Progenitor cell of endocrine pancreas (in vitro differentiated cells): ENCODE measurements at regions not wholly inside any gene's neighbourhood (a gene's known extent, or its start where the extent isn't known, plus 50 kb on each side); places are given as distances from the start of the nearest gene placed in this dataset.

Source experiments
- DNase-seq: peaks from one replicate; pipeline ENCODE4 v3.0.0; 2021; ENCODE audit warnings: low spot score; ENCODE audit not compliant: unreplicated experiment
- H3K27ac Mint-ChIP-seq: 2 replicates; pipeline ENCODE4 v1.8.0; 2021; ENCODE audit warnings: mild to moderate bottlenecking, moderate library complexity, mixed read lengths
- H3K27me3 Mint-ChIP-seq: 2 replicates; pipeline ENCODE4 v1.8.0; 2021; ENCODE audit warnings: mixed read lengths
- H3K36me3 Mint-ChIP-seq: 2 replicates; pipeline ENCODE4 v1.8.0; 2022; ENCODE audit warnings: mixed read lengths; ENCODE audit not compliant: insufficient read depth
- H3K4me1 Mint-ChIP-seq: 2 replicates; pipeline ENCODE4 v1.8.0; 2021; ENCODE audit warnings: low read depth, mixed read lengths
- H3K4me3 Mint-ChIP-seq: 2 replicates; pipeline ENCODE4 v1.8.0; 2021; ENCODE audit warnings: low read depth, mild to moderate bottlenecking, moderate library complexity, mixed read lengths
- H3K9me3 Mint-ChIP-seq: 2 replicates; pipeline ENCODE4 v1.8.0; 2021; ENCODE audit warnings: low read depth, mixed read lengths
- TF ChIP-seq, protein P1 (sequence below): fragments of 200-600 bp; sonication (generic); IDR thresholded peaks from one replicate; pipeline ENCODE4 v1.5.0; 2021; ENCODE audit warnings: antibody characterized with exemption, mild to moderate bottlenecking; ENCODE audit not compliant: unreplicated experiment

GRCh38 chr11:95306123-95306522 is 75.1 kb upstream of the SESN3 start:
- peak overlapping the region; percentile 17 for H3K27ac Mint-ChIP-seq
- H3K36me3 Mint-ChIP-seq = no peaks in the 10 kb centered on the region
- no peaks in the 10 kb centered on the region for H3K9me3 Mint-ChIP-seq
- TF ChIP-seq, protein P1, sequence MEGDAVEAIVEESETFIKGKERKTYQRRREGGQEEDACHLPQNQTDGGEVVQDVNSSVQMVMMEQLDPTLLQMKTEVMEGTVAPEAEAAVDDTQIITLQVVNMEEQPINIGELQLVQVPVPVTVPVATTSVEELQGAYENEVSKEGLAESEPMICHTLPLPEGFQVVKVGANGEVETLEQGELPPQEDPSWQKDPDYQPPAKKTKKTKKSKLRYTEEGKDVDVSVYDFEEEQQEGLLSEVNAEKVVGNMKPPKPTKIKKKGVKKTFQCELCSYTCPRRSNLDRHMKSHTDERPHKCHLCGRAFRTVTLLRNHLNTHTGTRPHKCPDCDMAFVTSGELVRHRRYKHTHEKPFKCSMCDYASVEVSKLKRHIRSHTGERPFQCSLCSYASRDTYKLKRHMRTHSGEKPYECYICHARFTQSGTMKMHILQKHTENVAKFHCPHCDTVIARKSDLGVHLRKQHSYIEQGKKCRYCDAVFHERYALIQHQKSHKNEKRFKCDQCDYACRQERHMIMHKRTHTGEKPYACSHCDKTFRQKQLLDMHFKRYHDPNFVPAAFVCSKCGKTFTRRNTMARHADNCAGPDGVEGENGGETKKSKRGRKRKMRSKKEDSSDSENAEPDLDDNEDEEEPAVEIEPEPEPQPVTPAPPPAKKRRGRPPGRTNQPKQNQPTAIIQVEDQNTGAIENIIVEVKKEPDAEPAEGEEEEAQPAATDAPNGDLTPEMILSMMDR = no peak
- no peaks in the 10 kb centered on the region for H3K27me3 Mint-ChIP-seq
- H3K4me1 Mint-ChIP-seq = peaks cover 6% of the 10 kb centered on the region
- H3K4me3 Mint-ChIP-seq = no peak overlapping the region
- DNase-seq = no peak

DNA sequence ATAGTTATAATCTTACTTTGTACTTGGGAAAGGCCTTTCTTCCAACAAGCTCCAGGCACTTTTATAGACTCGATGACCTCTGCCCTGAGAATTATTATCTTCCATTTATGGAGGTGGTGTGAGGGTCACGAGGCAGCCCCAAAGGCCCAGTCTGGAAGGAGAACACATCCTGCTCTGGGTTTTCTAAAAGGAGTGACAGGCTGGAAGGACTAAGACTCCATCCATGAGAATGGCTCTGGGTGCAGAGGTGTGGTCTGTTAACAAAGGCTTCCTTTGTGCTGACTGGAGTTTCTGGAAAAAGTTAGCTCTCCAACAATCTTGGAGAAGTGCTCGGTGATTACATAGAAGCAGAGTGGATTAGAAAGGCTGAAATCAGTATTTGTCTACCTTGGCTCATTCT is 74.7 kb upstream of the SESN3 start:
- peak overlapping the region; percentile 17 for H3K27ac Mint-ChIP-seq
- no peaks in the 10 kb centered on the region for H3K27me3 Mint-ChIP-seq

DNA sequence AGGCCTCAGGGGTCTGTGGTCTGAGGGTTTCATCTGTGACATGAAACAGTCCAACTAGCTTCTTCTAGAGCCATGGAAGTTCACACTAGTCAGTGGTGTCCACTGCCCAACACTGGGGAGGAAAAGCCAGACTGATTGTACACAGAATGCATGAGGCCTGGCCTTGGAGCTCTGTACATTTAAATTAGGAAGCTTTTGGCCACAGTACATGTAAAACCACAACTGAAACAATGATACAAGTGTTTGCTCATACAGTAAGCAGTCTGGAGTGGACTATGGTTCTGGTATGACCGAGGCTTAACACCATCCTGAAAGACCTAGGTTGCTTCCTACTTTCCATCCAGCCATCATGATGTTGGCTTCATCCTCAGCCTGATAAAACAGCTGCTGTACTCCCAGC is 73.8 kb upstream of the SESN3 start:
- Mint-ChIP-seq H3K27me3 (no peaks in the 10 kb centered on the region), H3K4me1 (peaks cover 6% of the 10 kb centered on the region), H3K4me3 (no peak overlapping the region), H3K27ac (no peak overlapping the region), H3K36me3 (no peaks in the 10 kb centered on the region), H3K9me3 (no peaks in the 10 kb centered on the region)
- TF ChIP-seq, protein P1 = no peak
- no peak for DNase-seq

More for the DNA sequence above, 74.7 kb upstream of the SESN3 start:
- TF ChIP-seq, protein P1 = no peak
- Mint-ChIP-seq H3K4me3 (no peak overlapping the region), H3K36me3 (no peaks in the 10 kb centered on the region), H3K4me1 (peaks cover 6% of the 10 kb centered on the region), H3K9me3 (no peaks in the 10 kb centered on the region)
- no peak for DNase-seq

GRCh38 chr11:95302211-95302610 is 71.2 kb upstream of the SESN3 start:
- Mint-ChIP-seq H3K4me1 (peaks cover 19% of the 10 kb centered on the region), H3K27me3 (no peaks in the 10 kb centered on the region), H3K4me3 (no peak overlapping the region), H3K9me3 (no peaks in the 10 kb centered on the region), H3K27ac (no peak overlapping the region), H3K36me3 (no peaks in the 10 kb centered on the region)
- TF ChIP-seq, protein P1 = no peak
- no peak for DNase-seq

- H3K4me1 Mint-ChIP-seq = peaks cover 27% of the 10 kb centered on the region
- no peak overlapping the region for H3K4me3 Mint-ChIP-seq
- TF ChIP-seq, protein P1 = no peak
- H3K36me3 Mint-ChIP-seq = no peaks in the 10 kb centered on the region
- H3K27ac Mint-ChIP-seq = no peak overlapping the region
- no peaks in the 10 kb centered on the region for H3K9me3 Mint-ChIP-seq
- DNase-seq = no peak
- H3K27me3 Mint-ChIP-seq = no peaks in the 10 kb centered on the region
Observed at GRCh38 chr11:95301474-95301873, 70.5 kb upstream of the SESN3 start.
